Activated CD4-positive, alpha-beta T cell treated with anti-CD3 and anti-CD28 coated beads, Interleukin-2, amount 10 ng/mL, durations not matched to agents 24 days and 14 days (primary cell): ENCODE measurements at regions not wholly inside any gene's neighbourhood (a gene's known extent, or its start where the extent isn't known, plus 50 kb on each side); places are given as distances from the start of the nearest gene placed in this dataset.

ENCODE experiments used
- DNase-seq: peaks from one replicate; pipeline ENCODE4 v3.0.0; 2022
- H3K27ac Mint-ChIP-seq: one replicate; pipeline ENCODE4 v1.8.0; 2022; ENCODE audit warnings: mild to moderate bottlenecking, mixed read lengths
- H3K27me3 Mint-ChIP-seq: one replicate; pipeline ENCODE4 v1.8.0; 2022; ENCODE audit warnings: mixed read lengths
- H3K36me3 Mint-ChIP-seq: one replicate; pipeline ENCODE4 v1.8.0; 2022; ENCODE audit warnings: low read depth, mild to moderate bottlenecking, mixed read lengths
- H3K4me1 Mint-ChIP-seq: one replicate; pipeline ENCODE4 v1.8.0; 2021; ENCODE audit warnings: mixed read lengths
- H3K4me3 Mint-ChIP-seq: one replicate; pipeline ENCODE4 v1.8.0; 2022; ENCODE audit warnings: mild to moderate bottlenecking, moderate library complexity, mixed read lengths
- H3K9me3 Mint-ChIP-seq: one replicate; pipeline ENCODE4 v1.8.0; 2021; ENCODE audit warnings: mixed read lengths
- intact Hi-C: fragments of 100-400 bp; cut with micrococcal nuclease; formaldehyde crosslinking; loops from one replicate; pipeline ENCODE4 v1.15.1; 2023

- Mint-ChIP-seq H3K36me3 (no peaks in the 10 kb centered on the region), H3K27ac (no peak overlapping the region), H3K4me1 (no peaks in the 10 kb centered on the region), H3K27me3 (no peaks in the 10 kb centered on the region), H3K4me3 (no peak overlapping the region), H3K9me3 (no peaks in the 10 kb centered on the region)
- DNase-seq: no peak
- intact Hi-C loops: no loop called here
Observed at GRCh38 chr6:19037607-19038006, 650.5 kb downstream of the RNF144B start.

- intact Hi-C loops: no loop called here
- H3K27ac Mint-ChIP-seq: no peak overlapping the region
- no peaks in the 10 kb centered on the region for H3K4me1 Mint-ChIP-seq
- H3K36me3 Mint-ChIP-seq: no peaks in the 10 kb centered on the region
- no peak overlapping the region for H3K4me3 Mint-ChIP-seq
- no peaks in the 10 kb centered on the region for H3K9me3 Mint-ChIP-seq
- no peak for DNase-seq
- no peaks in the 10 kb centered on the region for H3K27me3 Mint-ChIP-seq
Observed at GRCh38 chr6:19039287-19039686, 652.1 kb downstream of the RNF144B start.

- H3K4me1 Mint-ChIP-seq: no peaks in the 10 kb centered on the region
Observed at GRCh38 chr6:19041906-19042305, 654.8 kb downstream of the RNF144B start.

GRCh38 chr6:19042420-19042819 is 655.3 kb downstream of the RNF144B start:
- Mint-ChIP-seq H3K9me3 (no peaks in the 10 kb centered on the region), H3K27ac (no peak overlapping the region), H3K27me3 (no peaks in the 10 kb centered on the region), H3K36me3 (no peaks in the 10 kb centered on the region), H3K4me1 (no peaks in the 10 kb centered on the region), H3K4me3 (no peak overlapping the region)
- intact Hi-C loops: no loop called here
- DNase-seq: no peak

More at GRCh38 chr6:19041906-19042305, 654.8 kb downstream of the RNF144B start:
- Mint-ChIP-seq H3K36me3 (no peaks in the 10 kb centered on the region), H3K27ac (no peak overlapping the region), H3K9me3 (no peaks in the 10 kb centered on the region), H3K27me3 (no peaks in the 10 kb centered on the region), H3K4me3 (no peak overlapping the region)
- DNase-seq: no peak
- intact Hi-C loops: no loop called here

- no peak overlapping the region for H3K27ac Mint-ChIP-seq
- H3K4me1 Mint-ChIP-seq: no peaks in the 10 kb centered on the region
- no peaks in the 10 kb centered on the region for H3K27me3 Mint-ChIP-seq
- H3K4me3 Mint-ChIP-seq: no peak overlapping the region
- H3K36me3 Mint-ChIP-seq: no peaks in the 10 kb centered on the region
- intact Hi-C loops: no loop called here
- no peaks in the 10 kb centered on the region for H3K9me3 Mint-ChIP-seq
- DNase-seq: no peak
Observed at GRCh38 chr6:19050765-19051164, 663.6 kb downstream of the RNF144B start.

- no peak overlapping the region for H3K4me3 Mint-ChIP-seq
- H3K36me3 Mint-ChIP-seq: no peaks in the 10 kb centered on the region
- intact Hi-C loops: no loop called here
- H3K27ac Mint-ChIP-seq: no peak overlapping the region
- peaks cover 1% of the 10 kb centered on the region for H3K9me3 Mint-ChIP-seq
- H3K4me1 Mint-ChIP-seq: no peaks in the 10 kb centered on the region
- no peaks in the 10 kb centered on the region for H3K27me3 Mint-ChIP-seq
- no peak for DNase-seq
Observed at GRCh38 chr6:19052219-19052618, 665.1 kb downstream of the RNF144B start.

GRCh38 chr6:19059102-19059501 is 672.0 kb downstream of the RNF144B start:
- no peaks in the 10 kb centered on the region for H3K27me3 Mint-ChIP-seq
- peaks cover 7% of the 10 kb centered on the region for H3K9me3 Mint-ChIP-seq
- H3K36me3 Mint-ChIP-seq: no peaks in the 10 kb centered on the region
- H3K4me1 Mint-ChIP-seq: no peaks in the 10 kb centered on the region
- DNase-seq: no peak
- no peak overlapping the region for H3K27ac Mint-ChIP-seq
- intact Hi-C loops: no loop called here
- no peak overlapping the region for H3K4me3 Mint-ChIP-seq

- Mint-ChIP-seq H3K4me1 (no peaks in the 10 kb centered on the region), H3K27me3 (no peaks in the 10 kb centered on the region), H3K27ac (no peak overlapping the region), H3K4me3 (no peak overlapping the region), H3K36me3 (no peaks in the 10 kb centered on the region), H3K9me3 (no peaks in the 10 kb centered on the region)
- intact Hi-C loops: no loop called here
- no peak for DNase-seq
Observed at GRCh38 chr6:19067165-19067564, 680.0 kb downstream of the RNF144B start.

- no peak for DNase-seq
- peaks cover 9% of the 10 kb centered on the region for H3K9me3 Mint-ChIP-seq
- H3K4me3 Mint-ChIP-seq: no peak overlapping the region
- H3K27ac Mint-ChIP-seq: no peak overlapping the region
- H3K27me3 Mint-ChIP-seq: no peaks in the 10 kb centered on the region
- H3K36me3 Mint-ChIP-seq: no peaks in the 10 kb centered on the region
- intact Hi-C loops: no loop called here
- H3K4me1 Mint-ChIP-seq: no peaks in the 10 kb centered on the region
Observed at GRCh38 chr6:19070520-19070919, 683.4 kb downstream of the RNF144B start.

- H3K27me3 Mint-ChIP-seq: no peaks in the 10 kb centered on the region
- no peaks in the 10 kb centered on the region for H3K9me3 Mint-ChIP-seq
- no peak overlapping the region for H3K4me3 Mint-ChIP-seq
- DNase-seq: no peak
- H3K4me1 Mint-ChIP-seq: no peaks in the 10 kb centered on the region
- no peaks in the 10 kb centered on the region for H3K36me3 Mint-ChIP-seq
- no peak overlapping the region for H3K27ac Mint-ChIP-seq
- intact Hi-C loops: no loop called here
Observed at GRCh38 chr6:19083801-19084200, 696.7 kb downstream of the RNF144B start.

GRCh38 chr6:19086480-19086879 is 699.3 kb downstream of the RNF144B start:
- no peaks in the 10 kb centered on the region for H3K9me3 Mint-ChIP-seq
- H3K27ac Mint-ChIP-seq: no peak overlapping the region
- H3K4me3 Mint-ChIP-seq: no peak overlapping the region
- H3K4me1 Mint-ChIP-seq: no peaks in the 10 kb centered on the region
- intact Hi-C loops: no loop called here
- no peak for DNase-seq
- H3K27me3 Mint-ChIP-seq: no peaks in the 10 kb centered on the region
- no peaks in the 10 kb centered on the region for H3K36me3 Mint-ChIP-seq

GRCh38 chr6:19087296-19087695 is 700.1 kb downstream of the RNF144B start:
- no peak for DNase-seq
- intact Hi-C loops: no loop called here
- no peak overlapping the region for H3K4me3 Mint-ChIP-seq
- no peaks in the 10 kb centered on the region for H3K4me1 Mint-ChIP-seq
- no peaks in the 10 kb centered on the region for H3K36me3 Mint-ChIP-seq
- H3K9me3 Mint-ChIP-seq: no peaks in the 10 kb centered on the region
- no peaks in the 10 kb centered on the region for H3K27me3 Mint-ChIP-seq
- H3K27ac Mint-ChIP-seq: no peak overlapping the region

GRCh38 chr6:19087897-19088296 is 700.7 kb downstream of the RNF144B start:
- intact Hi-C loops: no loop called here
- no peaks in the 10 kb centered on the region for H3K9me3 Mint-ChIP-seq
- no peak overlapping the region for H3K4me3 Mint-ChIP-seq
- H3K27me3 Mint-ChIP-seq: no peaks in the 10 kb centered on the region
- H3K27ac Mint-ChIP-seq: no peak overlapping the region
- no peaks in the 10 kb centered on the region for H3K36me3 Mint-ChIP-seq
- no peaks in the 10 kb centered on the region for H3K4me1 Mint-ChIP-seq
- DNase-seq: no peak

GRCh38 chr6:19100752-19101151 is 713.6 kb downstream of the RNF144B start:
- Mint-ChIP-seq H3K9me3 (peaks cover 4% of the 10 kb centered on the region), H3K36me3 (no peaks in the 10 kb centered on the region), H3K4me1 (no peaks in the 10 kb centered on the region), H3K27ac (no peak overlapping the region), H3K4me3 (no peak overlapping the region), H3K27me3 (no peaks in the 10 kb centered on the region)
- no peak for DNase-seq
- intact Hi-C loops: no loop called here

GRCh38 chr6:19102936-19103335 is 715.8 kb downstream of the RNF144B start:
- H3K36me3 Mint-ChIP-seq: no peaks in the 10 kb centered on the region
- no peak overlapping the region for H3K4me3 Mint-ChIP-seq

More at GRCh38 chr6:19102936-19103335, 715.8 kb downstream of the RNF144B start:
- H3K9me3 Mint-ChIP-seq: peaks cover 8% of the 10 kb centered on the region
- H3K27ac Mint-ChIP-seq: no peak overlapping the region
- no peaks in the 10 kb centered on the region for H3K4me1 Mint-ChIP-seq
- intact Hi-C loops: no loop called here
- no peaks in the 10 kb centered on the region for H3K27me3 Mint-ChIP-seq
- no peak for DNase-seq
